ENCODE measurements at regions not wholly inside any gene's neighbourhood (a gene's known extent, or its start where the extent isn't known, plus 50 kb on each side); places are given as distances from the start of the nearest gene placed in this dataset.

- H3K4me3 ChIP-seq (ENCODE audit: low read depth in 1 of 2, low read length in 2 of 2), result no peak overlapping the region
- no peaks in the 10 kb centered on the region for H3K4me1 ChIP-seq (ENCODE audit: control insufficient read depth in 1 of 2, insufficient read depth in 2 of 2, low read length in 2 of 2)
- no peaks in the 10 kb centered on the region for H3K36me3 ChIP-seq (ENCODE audit: control insufficient read depth in 1 of 2, insufficient read depth in 2 of 2, low read length in 2 of 2)
- H3K9me3 ChIP-seq (ENCODE audit: control insufficient read depth in 1 of 2, low read length in 2 of 2), result no peaks in the 10 kb centered on the region
- H3K27me3 ChIP-seq (ENCODE audit: control insufficient read depth in 1 of 2, insufficient read depth in 2 of 2, low read length in 2 of 2), result peaks cover 0 to 8% of the 10 kb centered on the region in 2 donors
- no peak overlapping the region for H3K9ac ChIP-seq (ENCODE audit: low read depth in 1 of 2, low read length in 2 of 2)
- H3K27ac ChIP-seq (ENCODE audit: low read depth, low read length), result no peak overlapping the region
These were observed 259.1 kb downstream of the LNPK start for GRCh38 chr2:175743011-175743410.

GRCh38 chr2:175742367-175742766 is 259.7 kb downstream of the LNPK start:
- H3K9ac ChIP-seq (ENCODE audit: low read depth in 1 of 2, low read length in 2 of 2), result no peak overlapping the region
- no peaks in the 10 kb centered on the region for H3K9me3 ChIP-seq (ENCODE audit: control insufficient read depth in 1 of 2, low read length in 2 of 2)
- no peak overlapping the region for H3K27ac ChIP-seq (ENCODE audit: low read depth, low read length)
- H3K36me3 ChIP-seq (ENCODE audit: control insufficient read depth in 1 of 2, insufficient read depth in 2 of 2, low read length in 2 of 2), result no peaks in the 10 kb centered on the region
- H3K4me1 ChIP-seq (ENCODE audit: control insufficient read depth in 1 of 2, insufficient read depth in 2 of 2, low read length in 2 of 2), result no peaks in the 10 kb centered on the region
- H3K27me3 ChIP-seq (ENCODE audit: control insufficient read depth in 1 of 2, insufficient read depth in 2 of 2, low read length in 2 of 2), result peaks cover 0 to 8% of the 10 kb centered on the region in 2 donors
- no peak overlapping the region for H3K4me3 ChIP-seq (ENCODE audit: low read depth in 1 of 2, low read length in 2 of 2)

GRCh38 chr2:175741164-175741563 is 260.9 kb downstream of the LNPK start:
- no peaks in the 10 kb centered on the region for H3K9me3 ChIP-seq (ENCODE audit: control insufficient read depth in 1 of 2, low read length in 2 of 2)
- no peak overlapping the region for H3K9ac ChIP-seq (ENCODE audit: low read depth in 1 of 2, low read length in 2 of 2)
- H3K27me3 ChIP-seq (ENCODE audit: control insufficient read depth in 1 of 2, insufficient read depth in 2 of 2, low read length in 2 of 2), result peaks cover 0 to 8% of the 10 kb centered on the region in 2 donors
- no peak overlapping the region for H3K4me3 ChIP-seq (ENCODE audit: low read depth in 1 of 2, low read length in 2 of 2)
- H3K36me3 ChIP-seq (ENCODE audit: control insufficient read depth in 1 of 2, insufficient read depth in 2 of 2, low read length in 2 of 2), result no peaks in the 10 kb centered on the region
- no peaks in the 10 kb centered on the region for H3K4me1 ChIP-seq (ENCODE audit: control insufficient read depth in 1 of 2, insufficient read depth in 2 of 2, low read length in 2 of 2)
- no peak overlapping the region for H3K27ac ChIP-seq (ENCODE audit: low read depth, low read length)

GRCh38 chr2:175737722-175738361 is 264.2 kb downstream of the LNPK start:
- H3K9ac ChIP-seq (ENCODE audit: low read depth in 1 of 2, low read length in 2 of 2), result no peak overlapping the region
- H3K27me3 ChIP-seq (ENCODE audit: control insufficient read depth in 1 of 2, insufficient read depth in 2 of 2, low read length in 2 of 2), result peaks cover 0 to 6% of the 10 kb centered on the region in 2 donors
- no peak overlapping the region for H3K4me3 ChIP-seq (ENCODE audit: low read depth in 1 of 2, low read length in 2 of 2)
- H3K9me3 ChIP-seq (ENCODE audit: control insufficient read depth in 1 of 2, low read length in 2 of 2), result no peaks in the 10 kb centered on the region
- no peaks in the 10 kb centered on the region for H3K36me3 ChIP-seq (ENCODE audit: control insufficient read depth in 1 of 2, insufficient read depth in 2 of 2, low read length in 2 of 2)
- no peaks in the 10 kb centered on the region for H3K4me1 ChIP-seq (ENCODE audit: control insufficient read depth in 1 of 2, insufficient read depth in 2 of 2, low read length in 2 of 2)
- H3K27ac ChIP-seq (ENCODE audit: low read depth, low read length), result no peak overlapping the region

- H3K36me3 ChIP-seq (ENCODE audit: control insufficient read depth in 1 of 2, insufficient read depth in 2 of 2, low read length in 2 of 2), result no peaks in the 10 kb centered on the region
- no peak overlapping the region for H3K27ac ChIP-seq (ENCODE audit: low read depth, low read length)
- no peak overlapping the region for H3K9ac ChIP-seq (ENCODE audit: low read depth in 1 of 2, low read length in 2 of 2)
- H3K4me3 ChIP-seq (ENCODE audit: low read depth in 1 of 2, low read length in 2 of 2), result no peak overlapping the region
- peaks cover 0 to 10% of the 10 kb centered on the region in 2 donors for H3K4me1 ChIP-seq (ENCODE audit: control insufficient read depth in 1 of 2, insufficient read depth in 2 of 2, low read length in 2 of 2)
- no peaks in the 10 kb centered on the region for H3K9me3 ChIP-seq (ENCODE audit: control insufficient read depth in 1 of 2, low read length in 2 of 2)
- H3K27me3 ChIP-seq (ENCODE audit: control insufficient read depth in 1 of 2, insufficient read depth in 2 of 2, low read length in 2 of 2), result no peaks in the 10 kb centered on the region
These were observed 267.4 kb downstream of the LNPK start for GRCh38 chr2:175734686-175735085.

- no peak overlapping the region for H3K4me3 ChIP-seq (ENCODE audit: low read depth in 1 of 2, low read length in 2 of 2)
- no peaks in the 10 kb centered on the region for H3K9me3 ChIP-seq (ENCODE audit: control insufficient read depth in 1 of 2, low read length in 2 of 2)
- no peaks in the 10 kb centered on the region for H3K27me3 ChIP-seq (ENCODE audit: control insufficient read depth in 1 of 2, insufficient read depth in 2 of 2, low read length in 2 of 2)
- no peak overlapping the region for H3K9ac ChIP-seq (ENCODE audit: low read depth in 1 of 2, low read length in 2 of 2)
- no peak overlapping the region for H3K27ac ChIP-seq (ENCODE audit: low read depth, low read length)
- peaks cover 0 to 14% of the 10 kb centered on the region in 2 donors for H3K4me1 ChIP-seq (ENCODE audit: control insufficient read depth in 1 of 2, insufficient read depth in 2 of 2, low read length in 2 of 2)
- H3K36me3 ChIP-seq (ENCODE audit: control insufficient read depth in 1 of 2, insufficient read depth in 2 of 2, low read length in 2 of 2), result no peaks in the 10 kb centered on the region
These were observed 269.5 kb downstream of the LNPK start for GRCh38 chr2:175732531-175732930.

GRCh38 chr2:175730050-175730449 is 272.0 kb downstream of the LNPK start:
- Histone ChIP-seq H3K4me3 (ENCODE audit: low read depth in 1 of 2, low read length in 2 of 2) (no peak overlapping the region), H3K9me3 (ENCODE audit: control insufficient read depth in 1 of 2, low read length in 2 of 2) (no peaks in the 10 kb centered on the region), H3K27me3 (ENCODE audit: control insufficient read depth in 1 of 2, insufficient read depth in 2 of 2, low read length in 2 of 2) (no peaks in the 10 kb centered on the region), H3K9ac (ENCODE audit: low read depth in 1 of 2, low read length in 2 of 2) (no peak overlapping the region), H3K4me1 (ENCODE audit: control insufficient read depth in 1 of 2, insufficient read depth in 2 of 2, low read length in 2 of 2) (peaks cover 0 to 17% of the 10 kb centered on the region in 2 donors), H3K36me3 (ENCODE audit: control insufficient read depth in 1 of 2, insufficient read depth in 2 of 2, low read length in 2 of 2) (no peaks in the 10 kb centered on the region), H3K27ac (ENCODE audit: low read depth, low read length) (no peak overlapping the region)

GRCh38 chr2:175729049-175729706 is 272.9 kb downstream of the LNPK start:
- H3K4me1 ChIP-seq (ENCODE audit: control insufficient read depth in 1 of 2, insufficient read depth in 2 of 2, low read length in 2 of 2), result peaks cover 0 to 17% of the 10 kb centered on the region in 2 donors
- H3K27ac ChIP-seq (ENCODE audit: low read depth, low read length), result no peak overlapping the region
- no peaks in the 10 kb centered on the region for H3K27me3 ChIP-seq (ENCODE audit: control insufficient read depth in 1 of 2, insufficient read depth in 2 of 2, low read length in 2 of 2)
- no peaks in the 10 kb centered on the region for H3K9me3 ChIP-seq (ENCODE audit: control insufficient read depth in 1 of 2, low read length in 2 of 2)
- no peak overlapping the region for H3K4me3 ChIP-seq (ENCODE audit: low read depth in 1 of 2, low read length in 2 of 2)
- H3K36me3 ChIP-seq (ENCODE audit: control insufficient read depth in 1 of 2, insufficient read depth in 2 of 2, low read length in 2 of 2), result no peaks in the 10 kb centered on the region
- H3K9ac ChIP-seq (ENCODE audit: low read depth in 1 of 2, low read length in 2 of 2), result no peak overlapping the region

GRCh38 chr2:175728032-175728431 is 274.0 kb downstream of the LNPK start:
- no peak overlapping the region for H3K27ac ChIP-seq (ENCODE audit: low read depth, low read length)
- no peak overlapping the region for H3K9ac ChIP-seq (ENCODE audit: low read depth in 1 of 2, low read length in 2 of 2)
- peaks cover 0 to 2% of the 10 kb centered on the region in 2 donors for H3K9me3 ChIP-seq (ENCODE audit: control insufficient read depth in 1 of 2, low read length in 2 of 2)
- no peak overlapping the region for H3K4me3 ChIP-seq (ENCODE audit: low read depth in 1 of 2, low read length in 2 of 2)
- H3K4me1 ChIP-seq (ENCODE audit: control insufficient read depth in 1 of 2, insufficient read depth in 2 of 2, low read length in 2 of 2), result peaks cover 0 to 17% of the 10 kb centered on the region in 2 donors
- no peaks in the 10 kb centered on the region for H3K27me3 ChIP-seq (ENCODE audit: control insufficient read depth in 1 of 2, insufficient read depth in 2 of 2, low read length in 2 of 2)
- no peaks in the 10 kb centered on the region for H3K36me3 ChIP-seq (ENCODE audit: control insufficient read depth in 1 of 2, insufficient read depth in 2 of 2, low read length in 2 of 2)

- H3K4me1 ChIP-seq (ENCODE audit: control insufficient read depth in 1 of 2, insufficient read depth in 2 of 2, low read length in 2 of 2), result peaks cover 0 to 14% of the 10 kb centered on the region in 2 donors
- no peaks in the 10 kb centered on the region for H3K36me3 ChIP-seq (ENCODE audit: control insufficient read depth in 1 of 2, insufficient read depth in 2 of 2, low read length in 2 of 2)
- H3K27me3 ChIP-seq (ENCODE audit: control insufficient read depth in 1 of 2, insufficient read depth in 2 of 2, low read length in 2 of 2), result no peaks in the 10 kb centered on the region
- peaks cover 0 to 5% of the 10 kb centered on the region in 2 donors for H3K9me3 ChIP-seq (ENCODE audit: control insufficient read depth in 1 of 2, low read length in 2 of 2)
- no peak overlapping the region for H3K4me3 ChIP-seq (ENCODE audit: low read depth in 1 of 2, low read length in 2 of 2)
- no peak overlapping the region for H3K27ac ChIP-seq (ENCODE audit: low read depth, low read length)
- no peak overlapping the region for H3K9ac ChIP-seq (ENCODE audit: low read depth in 1 of 2, low read length in 2 of 2)
These were observed 275.8 kb downstream of the LNPK start for GRCh38 chr2:175726223-175726622.
